SK-N-SH (cell line): ENCODE measurements at regions not wholly inside any gene's neighbourhood (a gene's known extent, or its start where the extent isn't known, plus 50 kb on each side); places are given as distances from the start of the nearest gene placed in this dataset.

ENCODE experiments used
- ELF1 ChIP-seq: IDR thresholded peaks from 2 replicates; pipeline ENCODE4 v1.4.0; 2012
- RCOR1 ChIP-seq: fragments of 150-350 bp; IDR thresholded peaks from 2 replicates; pipeline ENCODE4 v1.6.1; 2017; ENCODE audit warnings: antibody characterized with exemption, low read length
- RXRA ChIP-seq: IDR thresholded peaks from 2 replicates; pipeline ENCODE4 v1.4.0; 2012; ENCODE audit warnings: low read depth, mild to moderate bottlenecking, borderline replicate concordance
- TF ChIP-seq, protein P1 (sequence below): fragments of 200-600 bp; sonication (generic); IDR thresholded peaks from 2 replicates; pipeline ENCODE4 v1.6.1; 2017; ENCODE audit warnings: antibody characterized with exemption, mild to moderate bottlenecking, moderate library complexity

DNA sequence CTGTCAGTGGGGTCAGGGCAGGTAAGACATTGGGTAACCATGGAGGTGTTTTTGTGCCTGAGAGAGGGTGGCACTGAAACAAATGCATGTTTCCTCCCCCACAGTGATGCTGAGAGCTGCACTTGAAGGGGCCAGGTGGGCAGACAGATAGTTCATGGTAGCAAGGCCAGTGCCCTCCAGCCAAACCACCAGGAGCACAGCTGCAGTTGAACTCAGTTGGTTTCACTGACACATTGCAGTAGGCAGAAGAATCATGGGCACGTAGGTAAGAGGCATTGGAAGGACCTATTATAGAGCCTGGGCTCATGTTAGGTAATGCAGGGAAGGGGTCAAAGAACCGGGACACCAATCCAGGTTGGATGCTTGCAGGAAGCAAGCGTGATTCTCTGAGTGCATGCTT, 93.2 kb upstream of the ARL4C start:
- TF ChIP-seq, protein P1, sequence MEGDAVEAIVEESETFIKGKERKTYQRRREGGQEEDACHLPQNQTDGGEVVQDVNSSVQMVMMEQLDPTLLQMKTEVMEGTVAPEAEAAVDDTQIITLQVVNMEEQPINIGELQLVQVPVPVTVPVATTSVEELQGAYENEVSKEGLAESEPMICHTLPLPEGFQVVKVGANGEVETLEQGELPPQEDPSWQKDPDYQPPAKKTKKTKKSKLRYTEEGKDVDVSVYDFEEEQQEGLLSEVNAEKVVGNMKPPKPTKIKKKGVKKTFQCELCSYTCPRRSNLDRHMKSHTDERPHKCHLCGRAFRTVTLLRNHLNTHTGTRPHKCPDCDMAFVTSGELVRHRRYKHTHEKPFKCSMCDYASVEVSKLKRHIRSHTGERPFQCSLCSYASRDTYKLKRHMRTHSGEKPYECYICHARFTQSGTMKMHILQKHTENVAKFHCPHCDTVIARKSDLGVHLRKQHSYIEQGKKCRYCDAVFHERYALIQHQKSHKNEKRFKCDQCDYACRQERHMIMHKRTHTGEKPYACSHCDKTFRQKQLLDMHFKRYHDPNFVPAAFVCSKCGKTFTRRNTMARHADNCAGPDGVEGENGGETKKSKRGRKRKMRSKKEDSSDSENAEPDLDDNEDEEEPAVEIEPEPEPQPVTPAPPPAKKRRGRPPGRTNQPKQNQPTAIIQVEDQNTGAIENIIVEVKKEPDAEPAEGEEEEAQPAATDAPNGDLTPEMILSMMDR, result no peak
- no peak for TF ChIP-seq ELF1
- no peak for TF ChIP-seq RCOR1
- TF ChIP-seq RXRA, result no peak
